Ascending aorta (tissue), 2 donors: ENCODE measurements at regions not wholly inside any gene's neighbourhood (a gene's known extent, or its start where the extent isn't known, plus 50 kb on each side); places are given as distances from the start of the nearest gene placed in this dataset.

Source experiments
- DNase-seq, 2 donors: peaks; one replicate each; pipeline ENCODE4 v3.0.0-alpha.2; 2019; ENCODE audit warnings: low spot score in 2 of 2
- H3K27ac ChIP-seq, 2 donors: fragments of 200-600 bp; sonication (generic); one replicate each; pipeline ENCODE4 v1.5.1; 2016 to 2017; ENCODE audit warnings: mild to moderate bottlenecking in 1 of 2
- H3K27me3 ChIP-seq: fragments of 200-600 bp; sonication (generic); one replicate; pipeline ENCODE4 v1.5.1; 2017
- H3K36me3 ChIP-seq, 2 donors: fragments of 200-600 bp; sonication (generic); one replicate each; pipeline ENCODE4 v1.5.1; 2016
- H3K4me1 ChIP-seq, 2 donors: fragments of 200-600 bp; sonication (generic); one replicate each; pipeline ENCODE4 v1.5.1; 2016 to 2017; ENCODE audit warnings: mild to moderate bottlenecking in 1 of 2
- H3K4me3 ChIP-seq, 2 donors: fragments of 200-600 bp; sonication (generic); one replicate each; pipeline ENCODE4 v1.5.1; 2016 to 2017; ENCODE audit warnings: mild to moderate bottlenecking in 1 of 2
- H3K9me3 ChIP-seq, 2 donors: fragments of 200-600 bp; sonication (generic); one replicate each; pipeline ENCODE4 v1.5.1; 2016
- intact Hi-C: fragments of 100-400 bp; cut with DNase I; formaldehyde crosslinking; loops from one replicate; pipeline ENCODE4 v1.15.1; 2023
- TF ChIP-seq, protein P1 (sequence below), 3 experiments: fragments of 200-600 bp in 2 of 3; fragments of 450-650 bp in 1 of 3; sonication (generic) in 2 of 3; IDR thresholded peaks; one replicate each; pipeline ENCODE4 v1.5.1; 2016 to 2019; ENCODE audit warnings: antibody characterized with exemption in 3 of 3, mild to moderate bottlenecking in 1 of 3, moderate library complexity in 1 of 3

DNA sequence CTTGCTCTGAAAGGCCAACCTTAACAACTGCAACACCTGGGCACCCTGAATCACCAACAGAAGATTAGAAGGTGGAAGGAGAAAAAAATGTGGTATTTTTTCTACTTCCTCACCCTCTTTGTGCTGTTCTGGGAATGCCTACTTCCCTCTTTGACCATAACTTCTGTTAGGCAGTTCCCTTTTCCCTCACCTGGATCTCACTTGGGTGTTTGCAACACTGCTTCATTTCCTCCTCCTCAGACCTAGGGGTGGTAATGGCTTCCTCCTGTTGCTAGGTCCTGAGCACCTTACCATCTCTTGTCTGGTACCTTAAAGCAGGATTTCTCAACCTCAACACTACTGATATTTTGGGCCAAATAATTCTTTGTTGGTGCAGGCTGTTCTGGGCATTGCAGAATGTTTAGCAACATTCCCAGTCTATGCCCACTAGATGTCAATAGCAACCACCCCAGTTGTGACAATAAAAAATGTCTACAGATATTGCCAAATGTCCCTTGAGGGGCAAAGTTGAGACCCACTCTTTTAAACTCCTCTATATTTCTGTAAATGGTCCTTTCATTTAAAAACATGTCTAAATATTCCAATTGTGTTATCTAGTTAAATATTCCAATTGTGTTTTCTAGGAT lies 300.0 kb upstream of the VLDLR start:
- Histone ChIP-seq H3K27me3 (no peaks in the 10 kb centered on the region), H3K27ac (no peak overlapping the region), H3K36me3 (no peaks in the 10 kb centered on the region), H3K4me3 (no peak overlapping the region), H3K9me3 (no peaks in the 10 kb centered on the region), H3K4me1 (no peaks in the 10 kb centered on the region)
- TF ChIP-seq, protein P1, sequence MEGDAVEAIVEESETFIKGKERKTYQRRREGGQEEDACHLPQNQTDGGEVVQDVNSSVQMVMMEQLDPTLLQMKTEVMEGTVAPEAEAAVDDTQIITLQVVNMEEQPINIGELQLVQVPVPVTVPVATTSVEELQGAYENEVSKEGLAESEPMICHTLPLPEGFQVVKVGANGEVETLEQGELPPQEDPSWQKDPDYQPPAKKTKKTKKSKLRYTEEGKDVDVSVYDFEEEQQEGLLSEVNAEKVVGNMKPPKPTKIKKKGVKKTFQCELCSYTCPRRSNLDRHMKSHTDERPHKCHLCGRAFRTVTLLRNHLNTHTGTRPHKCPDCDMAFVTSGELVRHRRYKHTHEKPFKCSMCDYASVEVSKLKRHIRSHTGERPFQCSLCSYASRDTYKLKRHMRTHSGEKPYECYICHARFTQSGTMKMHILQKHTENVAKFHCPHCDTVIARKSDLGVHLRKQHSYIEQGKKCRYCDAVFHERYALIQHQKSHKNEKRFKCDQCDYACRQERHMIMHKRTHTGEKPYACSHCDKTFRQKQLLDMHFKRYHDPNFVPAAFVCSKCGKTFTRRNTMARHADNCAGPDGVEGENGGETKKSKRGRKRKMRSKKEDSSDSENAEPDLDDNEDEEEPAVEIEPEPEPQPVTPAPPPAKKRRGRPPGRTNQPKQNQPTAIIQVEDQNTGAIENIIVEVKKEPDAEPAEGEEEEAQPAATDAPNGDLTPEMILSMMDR (IDR thresholded peaks at IDR 0.05) = no peak
- intact Hi-C loops = no loop called here
- no peak for DNase-seq

DNA sequence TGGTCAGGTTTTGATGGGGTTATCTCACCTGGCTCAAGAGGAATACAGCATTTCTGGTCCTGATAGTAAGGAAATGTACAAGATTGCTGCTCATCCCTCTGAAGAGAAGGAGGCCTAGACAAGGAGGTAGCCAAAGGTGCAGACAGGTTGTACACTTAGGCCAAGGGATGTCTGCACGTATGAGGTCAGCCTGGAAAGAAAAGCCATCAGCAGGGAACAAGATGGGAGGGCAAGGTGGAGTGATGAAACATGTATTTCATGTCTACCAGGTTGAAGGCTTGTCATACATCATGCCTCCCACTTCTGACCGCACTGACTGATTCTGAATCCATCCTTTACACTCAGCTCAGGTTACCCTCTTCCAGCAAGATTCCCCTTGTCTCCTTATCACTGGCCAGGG lies 296.8 kb upstream of the VLDLR start:
- no peaks in the 10 kb centered on the region for H3K9me3 ChIP-seq
- no peaks in the 10 kb centered on the region for H3K27me3 ChIP-seq
- H3K36me3 ChIP-seq = no peaks in the 10 kb centered on the region
- intact Hi-C loops = no loop called here
- TF ChIP-seq, protein P1 (IDR thresholded peaks at IDR 0.05) = no peak
- no peak overlapping the region for H3K4me3 ChIP-seq
- DNase-seq = no peak
- H3K4me1 ChIP-seq = no peaks in the 10 kb centered on the region
- no peak overlapping the region for H3K27ac ChIP-seq

DNA sequence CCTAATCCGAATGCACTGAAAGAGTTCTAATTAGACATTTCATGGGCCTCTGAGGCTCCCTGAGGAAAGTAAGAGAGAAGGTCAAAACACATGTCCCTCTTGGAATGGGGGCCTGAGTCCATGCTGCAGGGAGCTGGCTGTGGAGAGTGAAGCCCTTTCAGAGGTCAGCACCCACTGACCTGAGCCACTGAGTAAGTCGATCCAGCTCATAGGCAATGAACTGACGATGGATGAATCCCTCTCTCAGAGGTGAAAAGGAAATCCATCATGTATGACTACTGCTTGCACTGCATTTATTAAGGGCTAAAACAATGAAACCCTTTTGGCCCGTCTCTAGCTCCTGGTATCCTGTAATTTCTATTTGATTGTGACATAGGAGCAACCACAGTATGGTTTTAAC lies 288.9 kb upstream of the VLDLR start:
- no peak overlapping the region for H3K27ac ChIP-seq
- no peak overlapping the region for H3K4me3 ChIP-seq
- TF ChIP-seq, protein P1 (IDR thresholded peaks at IDR 0.05) = no peak
- H3K27me3 ChIP-seq = no peaks in the 10 kb centered on the region
- intact Hi-C loops = no loop called here
- H3K4me1 ChIP-seq = no peaks in the 10 kb centered on the region
- no peaks in the 10 kb centered on the region for H3K36me3 ChIP-seq
- no peaks in the 10 kb centered on the region for H3K9me3 ChIP-seq
- DNase-seq = no peak

DNA sequence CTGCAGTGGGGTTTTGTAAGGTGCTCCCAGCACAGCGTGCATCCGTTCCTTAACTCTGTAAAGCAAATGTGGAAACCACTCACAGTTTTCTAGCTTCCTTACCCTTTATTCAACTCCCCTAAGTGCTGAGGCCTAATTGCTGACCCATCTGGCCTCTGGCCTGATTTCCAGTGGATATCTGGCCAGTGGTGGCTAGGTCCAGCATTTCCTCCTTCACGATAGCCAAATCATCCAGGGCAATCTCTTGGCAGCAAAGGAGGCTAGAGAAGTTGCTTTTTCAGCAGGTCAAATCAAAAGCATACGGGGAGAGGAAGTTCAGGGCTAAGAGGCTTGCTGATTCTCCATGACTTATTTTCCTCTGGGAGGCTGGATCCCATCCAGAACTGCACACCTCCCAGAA lies 286.3 kb upstream of the VLDLR start:
- intact Hi-C loops = no loop called here
- Histone ChIP-seq H3K36me3 (no peaks in the 10 kb centered on the region), H3K4me1 (no peaks in the 10 kb centered on the region), H3K9me3 (no peaks in the 10 kb centered on the region), H3K27me3 (no peaks in the 10 kb centered on the region), H3K27ac (no peak overlapping the region), H3K4me3 (no peak overlapping the region)
- TF ChIP-seq, protein P1 (IDR thresholded peaks at IDR 0.05) = no peak
- DNase-seq = no peak

DNA sequence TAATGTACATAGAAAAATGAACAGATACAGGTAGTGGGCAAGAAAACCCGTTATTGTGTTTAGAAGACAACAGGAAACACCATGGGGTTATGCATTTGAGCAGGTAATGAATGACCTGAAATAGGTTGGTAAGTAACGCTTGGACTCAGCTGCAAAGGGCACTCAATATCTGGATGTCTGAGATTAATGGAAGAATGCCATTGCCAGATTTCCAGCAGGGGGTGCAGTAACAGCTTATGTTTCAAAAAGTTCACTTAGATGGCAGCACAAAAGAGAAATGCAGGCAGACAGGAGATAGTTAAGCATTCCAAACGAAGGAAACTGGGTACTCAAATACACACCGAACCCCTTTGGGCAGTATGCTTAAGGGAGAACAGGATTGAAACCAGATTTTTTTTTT lies 285.5 kb upstream of the VLDLR start:
- intact Hi-C loops = no loop called here
- no peaks in the 10 kb centered on the region for H3K9me3 ChIP-seq
- H3K4me1 ChIP-seq = no peaks in the 10 kb centered on the region
- DNase-seq = no peak
- H3K27ac ChIP-seq = no peak overlapping the region
- no peaks in the 10 kb centered on the region for H3K27me3 ChIP-seq
- H3K36me3 ChIP-seq = no peaks in the 10 kb centered on the region
- no peak overlapping the region for H3K4me3 ChIP-seq
- TF ChIP-seq, protein P1 (IDR thresholded peaks at IDR 0.05) = no peak

DNA sequence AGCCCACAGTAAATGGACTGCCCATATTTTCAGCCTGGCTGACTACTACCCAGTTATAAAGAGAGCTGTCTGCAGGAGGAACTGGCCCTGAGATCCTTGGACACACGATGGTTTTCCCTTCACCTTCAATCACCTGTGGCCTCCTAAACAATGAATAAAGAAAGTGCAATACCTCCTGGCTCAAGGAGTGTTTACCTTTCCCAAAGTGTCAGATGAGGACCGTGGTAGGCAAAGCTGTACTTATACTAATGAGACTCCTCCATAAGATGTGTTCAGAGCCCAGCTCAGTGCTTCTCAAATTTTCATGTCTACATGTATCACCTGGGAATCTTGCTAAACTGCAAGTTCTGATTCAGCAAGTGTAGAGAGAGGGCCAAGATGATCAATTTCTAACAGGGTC lies 284.5 kb upstream of the VLDLR start:
- H3K27ac ChIP-seq = no peak overlapping the region
- DNase-seq = no peak
- no peaks in the 10 kb centered on the region for H3K4me1 ChIP-seq
- no peak overlapping the region for H3K4me3 ChIP-seq
- TF ChIP-seq, protein P1 (IDR thresholded peaks at IDR 0.05) = no peak
- H3K9me3 ChIP-seq = no peaks in the 10 kb centered on the region
- H3K27me3 ChIP-seq = no peaks in the 10 kb centered on the region
- intact Hi-C loops = no loop called here
- H3K36me3 ChIP-seq = no peaks in the 10 kb centered on the region
